Trophoblast cell (in vitro differentiated cells and primary cell): ENCODE measurements at regions not wholly inside any gene's neighbourhood (a gene's known extent, or its start where the extent isn't known, plus 50 kb on each side); places are given as distances from the start of the nearest gene placed in this dataset.

ENCODE experiments used
- DNase-seq, 2 donors: peaks; one replicate each; pipeline ENCODE4 v3.0.0-alpha.2; 2016
- H2AFZ ChIP-seq: 2 replicates; pipeline ENCODE4 v1.6.1; 2013; ENCODE audit warnings: low read length, moderate library complexity, mild to moderate bottlenecking; ENCODE audit not compliant: insufficient read depth, poor library complexity
- H2AK5ac ChIP-seq: 2 replicates; pipeline ENCODE4 v1.6.1; 2013; ENCODE audit warnings: mild to moderate bottlenecking, low read length
- H2BK120ac ChIP-seq: 2 replicates; pipeline ENCODE4 v1.6.1; 2013; ENCODE audit warnings: low read length, mild to moderate bottlenecking, moderate library complexity; ENCODE audit not compliant: insufficient read depth, poor library complexity
- H2BK12ac ChIP-seq: 2 replicates; pipeline ENCODE4 v1.6.1; 2013; ENCODE audit warnings: mild to moderate bottlenecking, low read length, moderate library complexity
- H2BK5ac ChIP-seq: 2 replicates; pipeline ENCODE4 v1.6.1; 2013; ENCODE audit warnings: low read length, low read depth, moderate library complexity, mild to moderate bottlenecking; ENCODE audit not compliant: poor library complexity
- H3K14ac ChIP-seq: 2 replicates; pipeline ENCODE4 v1.6.1; 2013; ENCODE audit warnings: mild to moderate bottlenecking, low read length
- H3K18ac ChIP-seq: 2 replicates; pipeline ENCODE4 v1.6.1; 2013; ENCODE audit warnings: mild to moderate bottlenecking, low read length
- H3K23ac ChIP-seq: 2 replicates; pipeline ENCODE4 v1.6.1; 2013; ENCODE audit warnings: low read length
- H3K27ac ChIP-seq: 2 replicates; pipeline ENCODE4 v1.5.1; 2013; ENCODE audit warnings: low read depth, mild to moderate bottlenecking, inconsistent platforms, low read length, moderate library complexity
- H3K27me3 ChIP-seq: 2 replicates; pipeline ENCODE4 v1.6.1; 2013; ENCODE audit warnings: inconsistent platforms, mild to moderate bottlenecking, low read length, moderate library complexity; ENCODE audit not compliant: insufficient read depth
- H3K36me3 ChIP-seq, 2 experiments: 1 replicate in 1 of 2; 2 replicates in 1 of 2; pipeline ENCODE4 v1.6.1; 2013; ENCODE audit warnings: low read length in 2 of 2, mild to moderate bottlenecking in 2 of 2, moderate library complexity in 1 of 2; ENCODE audit not compliant: insufficient read depth in 2 of 2, control insufficient read depth in 1 of 2
- H3K4ac ChIP-seq: 2 replicates; pipeline ENCODE4 v1.6.1; 2013; ENCODE audit warnings: low read depth, mild to moderate bottlenecking, low read length, moderate library complexity
- H3K4me1 ChIP-seq, 2 experiments: 1 replicate in 1 of 2; 2 replicates in 1 of 2; pipeline ENCODE4 v1.6.1; 2013; ENCODE audit warnings: low read length in 2 of 2, mild to moderate bottlenecking in 2 of 2, moderate library complexity in 1 of 2; ENCODE audit not compliant: insufficient read depth in 2 of 2, control insufficient read depth in 1 of 2
- H3K4me2 ChIP-seq: 2 replicates; pipeline ENCODE4 v1.6.1; 2013; ENCODE audit warnings: inconsistent platforms, mild to moderate bottlenecking, low read length, moderate library complexity
- H3K4me3 ChIP-seq: 2 replicates; pipeline ENCODE4 v1.5.1; 2013; ENCODE audit warnings: mild to moderate bottlenecking, low read depth, low read length, inconsistent platforms
- H3K79me1 ChIP-seq: one replicate; pipeline ENCODE4 v1.6.1; 2013; ENCODE audit warnings: low read length
- H3K79me2 ChIP-seq: 2 replicates; pipeline ENCODE4 v1.6.1; 2013; ENCODE audit warnings: low read length, mild to moderate bottlenecking; ENCODE audit not compliant: control insufficient read depth, insufficient read depth, poor library complexity
- H3K9ac ChIP-seq: 2 replicates; pipeline ENCODE4 v1.6.1; 2013; ENCODE audit warnings: mild to moderate bottlenecking, low read length
- H3K9me3 ChIP-seq: 2 replicates; pipeline ENCODE4 v1.6.1; 2013; ENCODE audit warnings: low read depth, mild to moderate bottlenecking, control low read depth, inconsistent platforms, low read length; ENCODE audit not compliant: insufficient read depth
- H4K12ac ChIP-seq: 2 replicates; pipeline ENCODE4 v1.6.1; 2013; ENCODE audit warnings: low read depth, mild to moderate bottlenecking, low read length, moderate library complexity
- H4K8ac ChIP-seq: 2 replicates; pipeline ENCODE4 v1.6.1; 2013; ENCODE audit warnings: low read depth, mild to moderate bottlenecking, low read length, moderate library complexity
- H4K91ac ChIP-seq: one replicate; pipeline ENCODE4 v1.6.1; 2013; ENCODE audit warnings: low read depth, mild to moderate bottlenecking, low read length, moderate library complexity
- WGBS: extraction: QIAGEN DNeasy Blood & Tissue Kit; methylation state at CpG from one replicate; pipeline ENCODE4 v1.1.7; 2013; ENCODE audit warnings: missing lambda C conversion rate; ENCODE audit not compliant: insufficient read length, insufficient coverage; ENCODE audit errors: extremely low coverage; 5-methylcytosine and 5-hydroxymethylcytosine counted together

GRCh38 chr18:34039611-34040010 lies 185.1 kb downstream of the NOL4 start:
- no peak overlapping the region for H4K91ac ChIP-seq
- no peak overlapping the region for H3K27ac ChIP-seq
- no peak overlapping the region for H2BK12ac ChIP-seq
- H3K27me3 ChIP-seq = no peaks in the 10 kb centered on the region
- no peak for DNase-seq
- no peak overlapping the region for H4K8ac ChIP-seq
- no peaks in the 10 kb centered on the region for H3K79me2 ChIP-seq
- H3K23ac ChIP-seq = no peak overlapping the region
- no peaks in the 10 kb centered on the region for H3K9me3 ChIP-seq
- no peak overlapping the region for H2AK5ac ChIP-seq
- WGBS = no CpG with 5 or more reads among the region's 1 CpG
- H3K18ac ChIP-seq = no peak overlapping the region
- no peak overlapping the region for H3K14ac ChIP-seq
- no peak overlapping the region for H3K4me3 ChIP-seq
- H3K9ac ChIP-seq = no peak overlapping the region
- no peaks in the 10 kb centered on the region for H3K36me3 ChIP-seq
- no peak overlapping the region for H2BK120ac ChIP-seq
- H3K79me1 ChIP-seq = no peaks in the 10 kb centered on the region
- no peak overlapping the region for H4K12ac ChIP-seq
- H2AFZ ChIP-seq = no peak overlapping the region
- no peak overlapping the region for H2BK5ac ChIP-seq
- H3K4me2 ChIP-seq = no peak overlapping the region
- no peak overlapping the region for H3K4ac ChIP-seq
- H3K4me1 ChIP-seq = no peaks in the 10 kb centered on the region

DNA sequence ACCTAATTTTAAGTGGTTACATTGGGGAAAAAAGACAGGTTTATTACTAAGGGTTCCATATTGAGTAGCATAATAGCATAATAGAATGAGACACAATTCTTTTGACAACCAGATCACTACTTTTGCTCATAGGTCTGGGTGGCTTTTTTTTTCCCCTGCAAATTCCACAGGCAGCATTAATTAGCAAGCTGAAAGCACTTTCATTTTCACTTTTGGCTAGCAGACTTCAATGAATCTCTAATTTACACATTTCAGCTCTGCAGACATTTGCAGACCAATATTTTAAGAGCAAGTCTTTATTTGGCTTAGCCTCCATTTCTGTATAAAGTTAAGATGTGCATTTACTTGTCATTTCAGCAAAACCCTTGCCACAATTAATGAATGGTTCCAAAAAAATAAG lies 185.5 kb downstream of the NOL4 start:
- H2AFZ ChIP-seq = no peak overlapping the region
- DNase-seq = no peak
- H3K4ac ChIP-seq = no peak overlapping the region
- H3K79me2 ChIP-seq = no peaks in the 10 kb centered on the region
- no peak overlapping the region for H4K12ac ChIP-seq
- H3K27ac ChIP-seq = no peak overlapping the region
- H3K27me3 ChIP-seq = no peaks in the 10 kb centered on the region
- no peaks in the 10 kb centered on the region for H3K79me1 ChIP-seq
- H3K9ac ChIP-seq = no peak overlapping the region
- no peak overlapping the region for H2BK120ac ChIP-seq
- H3K36me3 ChIP-seq = no peaks in the 10 kb centered on the region
- no peak overlapping the region for H2BK12ac ChIP-seq
- H3K9me3 ChIP-seq = no peaks in the 10 kb centered on the region
- H3K4me1 ChIP-seq = no peaks in the 10 kb centered on the region
- H3K4me2 ChIP-seq = no peak overlapping the region
- H3K23ac ChIP-seq = no peak overlapping the region
- H3K18ac ChIP-seq = no peak overlapping the region
- H3K4me3 ChIP-seq = no peak overlapping the region
- H3K14ac ChIP-seq = no peak overlapping the region
- no peak overlapping the region for H2AK5ac ChIP-seq
- H4K91ac ChIP-seq = no peak overlapping the region
- no peak overlapping the region for H4K8ac ChIP-seq
- H2BK5ac ChIP-seq = no peak overlapping the region

DNA sequence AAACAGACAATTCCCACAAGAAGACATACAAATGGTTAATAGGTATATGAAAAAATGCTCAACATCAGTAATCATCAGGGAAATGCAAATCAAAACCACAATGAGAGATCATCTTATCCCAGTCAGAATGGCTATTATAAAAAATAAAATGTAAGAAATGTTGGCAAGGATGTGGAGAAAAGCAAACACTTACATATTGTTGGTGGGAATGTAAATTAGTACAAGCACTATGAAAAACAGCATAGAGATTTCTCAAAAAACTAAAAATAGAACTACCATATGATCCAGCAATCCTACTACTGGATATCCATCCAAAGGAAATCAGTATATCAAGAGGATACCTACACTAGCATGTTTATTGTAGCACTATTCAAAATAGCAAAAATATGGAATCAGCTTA lies 186.6 kb downstream of the NOL4 start:
- Histone ChIP-seq H2BK5ac (no peak overlapping the region), H3K9me3 (no peaks in the 10 kb centered on the region), H4K12ac (no peak overlapping the region), H3K27me3 (no peaks in the 10 kb centered on the region), H2BK120ac (no peak overlapping the region), H3K79me1 (no peaks in the 10 kb centered on the region), H2AFZ (no peak overlapping the region), H3K4me3 (no peak overlapping the region), H3K4ac (no peak overlapping the region), H4K8ac (no peak overlapping the region), H2BK12ac (no peak overlapping the region), H4K91ac (no peak overlapping the region), H3K4me1 (no peaks in the 10 kb centered on the region), H3K27ac (no peak overlapping the region), H3K79me2 (no peaks in the 10 kb centered on the region), H3K4me2 (no peak overlapping the region), H3K9ac (no peak overlapping the region), H3K14ac (no peak overlapping the region), H3K23ac (no peak overlapping the region), H2AK5ac (no peak overlapping the region), H3K18ac (no peak overlapping the region), H3K36me3 (no peaks in the 10 kb centered on the region)
- no peak for DNase-seq

DNA sequence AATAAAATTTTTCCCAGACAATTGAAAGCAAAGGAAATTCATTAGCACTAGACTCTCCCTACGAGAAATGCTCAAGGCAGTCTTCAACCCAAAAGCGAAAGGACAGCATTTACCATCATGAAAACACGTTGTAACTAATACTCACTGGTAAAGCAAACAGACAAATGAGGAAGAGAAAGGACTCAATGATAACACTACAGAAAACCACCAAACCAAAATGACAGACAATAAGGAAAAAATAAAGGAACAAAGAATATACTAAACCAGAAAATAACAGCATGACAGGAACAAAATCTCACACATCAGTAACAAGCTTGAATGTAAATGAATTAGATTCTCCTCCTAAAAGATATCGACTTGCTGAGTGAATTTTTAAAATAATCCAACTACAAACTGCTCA lies 190.7 kb downstream of the NOL4 start:
- Histone ChIP-seq H3K4me3 (no peak overlapping the region), H2AK5ac (no peak overlapping the region), H2BK12ac (no peak overlapping the region), H3K9me3 (no peaks in the 10 kb centered on the region), H3K79me2 (no peaks in the 10 kb centered on the region), H3K79me1 (no peaks in the 10 kb centered on the region), H3K23ac (no peak overlapping the region), H3K4me1 (no peaks in the 10 kb centered on the region), H3K27me3 (no peaks in the 10 kb centered on the region), H2BK5ac (no peak overlapping the region), H2AFZ (no peak overlapping the region), H4K8ac (no peak overlapping the region), H4K91ac (no peak overlapping the region), H4K12ac (no peak overlapping the region), H3K36me3 (no peaks in the 10 kb centered on the region), H3K4ac (no peak overlapping the region), H3K14ac (no peak overlapping the region), H3K4me2 (no peak overlapping the region), H3K9ac (no peak overlapping the region), H3K18ac (no peak overlapping the region), H2BK120ac (no peak overlapping the region), H3K27ac (no peak overlapping the region)
- no peak for DNase-seq
- no CpG with 5 or more reads among the region's 4 CpGs for WGBS

- Histone ChIP-seq H3K79me1 (no peaks in the 10 kb centered on the region), H3K4me1 (no peaks in the 10 kb centered on the region), H4K91ac (no peak overlapping the region), H2BK12ac (no peak overlapping the region), H3K4me3 (no peak overlapping the region), H3K23ac (no peak overlapping the region), H4K8ac (no peak overlapping the region), H3K27ac (no peak overlapping the region), H3K36me3 (no peaks in the 10 kb centered on the region), H3K4ac (no peak overlapping the region), H4K12ac (no peak overlapping the region), H3K18ac (no peak overlapping the region), H2BK5ac (no peak overlapping the region), H3K14ac (no peak overlapping the region), H3K9me3 (no peaks in the 10 kb centered on the region), H2AFZ (no peak overlapping the region), H2BK120ac (no peak overlapping the region), H3K4me2 (no peak overlapping the region), H3K9ac (no peak overlapping the region), H3K27me3 (no peaks in the 10 kb centered on the region), H2AK5ac (no peak overlapping the region), H3K79me2 (no peaks in the 10 kb centered on the region)
- peak in 1 of 2 donors; percentile 3 for DNase-seq
- no CpG with 5 or more reads among the region's 3 CpGs for whole genome bisulfite sequencing
Measured at GRCh38 chr18:34031810-34032209, 192.9 kb downstream of the NOL4 start.
